HCT116 (cell line): ENCODE measurements at regions not wholly inside any gene's neighbourhood (a gene's known extent, or its start where the extent isn't known, plus 50 kb on each side); places are given as distances from the start of the nearest gene placed in this dataset.

Experiments
- ATAC-seq: fragments of 200-7000 bp; cut with Tn5 transposase; 2 replicates; pipeline ENCODE4 v1.9.1; 2020; ENCODE audit warnings: mild to moderate bottlenecking, moderate library complexity
- BruUV-seq: library from RNA; stranded (reverse); fragments of 400-500 nt; replicated peaks from 2 replicates; lab custom pipeline; 2021; lab: Mats Ljungman, UMichigan
- CTCF ChIA-PET: fragments of 300-600 bp; sonication (Branson Sonifier 250); formaldehyde crosslinking; loops from one replicate; lab custom pipeline; 2021; ENCODE audit warnings: antibody characterized with exemption; lab: Charles Lee
- POLR2A ChIA-PET: fragments of 300-600, 350-600 bp; sonication (Branson Sonifier 250); formaldehyde crosslinking; loops from one replicate; lab custom pipeline; 2021; ENCODE audit warnings: antibody characterized with exemption; lab: Charles Lee
- RAD21 ChIA-PET, 2 experiments: fragments of 300-600 bp; sonication (Branson Sonifier 250); formaldehyde crosslinking; loops; one replicate each; lab custom pipeline; 2023; ENCODE audit warnings: low total read pairs in 2 of 2; ENCODE audit not compliant: uncharacterized antibody in 2 of 2, unreplicated experiment in 2 of 2, low non-redundant PET in 1 of 2; lab: Charles Lee
- DNase-seq: peaks from one replicate; pipeline ENCODE4 v3.0.0-alpha.2; 2010; ENCODE audit warnings: low read depth, low spot score
- H2AFZ ChIP-seq: fragments of 200-600 bp; shearing (Covaris generic), sonication (generic); 2 replicates; pipeline ENCODE4 v1.6.1; 2017; ENCODE audit warnings: low read depth, mixed run types, mixed read lengths, antibody characterized with exemption, low read length; ENCODE audit not compliant: poor library complexity, severe bottlenecking
- H3K27ac ChIP-seq: 2 replicates; pipeline ENCODE4 v1.5.1; 2012; ENCODE audit warnings: low read depth, low read length
- H3K27me3 ChIP-seq: fragments of 200-600 bp; sonication (generic); 2 replicates; pipeline ENCODE4 v1.6.1; 2016; ENCODE audit warnings: mixed run types, low read length, mixed read lengths; ENCODE audit not compliant: insufficient read depth
- H3K36me3 ChIP-seq, 2 experiments: fragments of 200-500 bp in 1 of 2; fragments of 200-600 bp in 1 of 2; sonication (Bioruptor generic) in 1 of 2; sonication (generic) in 1 of 2; 2 replicates each; pipeline versions ENCODE4 v1.5.1 to v1.6.1; 2014 to 2016; ENCODE audit warnings: low read length in 2 of 2, inconsistent platforms in 1 of 2, mixed read lengths in 1 of 2, mixed run types in 1 of 2; ENCODE audit not compliant: insufficient read depth in 2 of 2, control insufficient read depth in 1 of 2
- H3K4me1 ChIP-seq, 2 experiments: fragments of 200-600 bp in 1 of 2; sonication (generic) in 1 of 2; 2 replicates each; pipeline versions ENCODE4 v1.5.1 to v1.6.1; 2012 to 2017; ENCODE audit warnings: low read length in 2 of 2, inconsistent platforms in 1 of 2, mild to moderate bottlenecking in 1 of 2, mixed read lengths in 1 of 2, mixed run types in 1 of 2, moderate library complexity in 1 of 2; ENCODE audit not compliant: insufficient read depth in 2 of 2, control insufficient read depth in 1 of 2
- H3K4me2 ChIP-seq: fragments of 200-600 bp; sonication (generic); 2 replicates; pipeline ENCODE4 v1.6.1; 2017; ENCODE audit warnings: mixed run types, low read length, mixed read lengths
- H3K4me3 ChIP-seq, 2 experiments: fragments of 200-600 bp in 1 of 2; sonication (generic) in 1 of 2; replicated peaks in 1 of 2; 2 replicates each; pipeline ENCODE4 v1.5.1; 2011 to 2016; ENCODE audit warnings: low read length in 2 of 2, control low read depth in 1 of 2, low read depth in 1 of 2, mild to moderate bottlenecking in 1 of 2, mixed read lengths in 1 of 2, mixed run types in 1 of 2
- H3K79me2 ChIP-seq: fragments of 200-600 bp; sonication (generic); 2 replicates; pipeline ENCODE4 v1.6.1; 2017; ENCODE audit warnings: mild to moderate bottlenecking, mixed run types, low read length, moderate library complexity, mixed read lengths; ENCODE audit not compliant: insufficient read depth
- H3K9ac ChIP-seq: fragments of 200-600 bp; sonication (generic); 2 replicates; pipeline ENCODE4 v1.6.1; 2016; ENCODE audit warnings: low read length, mixed read lengths
- H3K9me2 ChIP-seq: fragments of 200-600 bp; sonication (generic), shearing (Covaris generic); 2 replicates; pipeline ENCODE4 v1.6.1; 2017; ENCODE audit warnings: mixed run types, mild to moderate bottlenecking, moderate library complexity; ENCODE audit not compliant: insufficient read depth
- H3K9me3 ChIP-seq, 2 experiments: fragments of 200-500 bp in 1 of 2; fragments of 200-600 bp in 1 of 2; sonication (Bioruptor generic) in 1 of 2; sonication (generic) in 1 of 2; 2 replicates each; pipeline ENCODE4 v1.6.1; 2014 to 2017; ENCODE audit warnings: low read length in 2 of 2, mixed read lengths in 2 of 2, inconsistent platforms in 1 of 2, low read depth in 1 of 2, mild to moderate bottlenecking in 1 of 2, mixed run types in 1 of 2, moderate library complexity in 1 of 2; ENCODE audit not compliant: control insufficient read depth in 1 of 2, insufficient read depth in 1 of 2
- H4K20me1 ChIP-seq: fragments of 200-600 bp; sonication (generic), shearing (Covaris generic); 2 replicates; pipeline ENCODE4 v1.6.1; 2017; ENCODE audit warnings: mixed run types, mild to moderate bottlenecking, moderate library complexity; ENCODE audit not compliant: insufficient read depth
- ATF3 ChIP-seq: IDR thresholded peaks from 2 replicates; pipeline ENCODE4 v1.6.1; 2012
- CEBPB ChIP-seq: IDR thresholded peaks from 2 replicates; pipeline ENCODE4 v1.6.1; 2012; ENCODE audit warnings: low read depth
- EGR1 ChIP-seq: IDR thresholded peaks from 2 replicates; pipeline ENCODE4 v1.6.1; 2012; ENCODE audit warnings: low read depth
- EZH2 ChIP-seq: fragments of 200-600 bp; sonication (generic); IDR thresholded peaks from 2 replicates; pipeline ENCODE4 v1.6.1; 2017; ENCODE audit warnings: antibody characterized with exemption, mixed run types
- FOSL1 ChIP-seq: IDR thresholded peaks from 2 replicates; pipeline ENCODE4 v1.6.1; 2012; ENCODE audit warnings: low read depth
- JUND ChIP-seq: IDR thresholded peaks from 2 replicates; pipeline ENCODE4 v1.6.1; 2012
- POLR2AphosphoS5 ChIP-seq: IDR thresholded peaks from 2 replicates; pipeline ENCODE4 v1.6.1; 2011; ENCODE audit warnings: mild to moderate bottlenecking, low read depth, low read length, moderate library complexity
- RAD21 ChIP-seq: IDR thresholded peaks from 2 replicates; pipeline ENCODE4 v1.6.1; 2012; ENCODE audit warnings: low read depth, mild to moderate bottlenecking
- SP1 ChIP-seq: IDR thresholded peaks from 2 replicates; pipeline ENCODE4 v1.6.1; 2012; ENCODE audit warnings: low read depth
- SRF ChIP-seq: IDR thresholded peaks from 2 replicates; pipeline ENCODE4 v1.6.1; 2012; ENCODE audit warnings: low read depth
- TCF7L2 ChIP-seq: IDR thresholded peaks from 2 replicates; pipeline ENCODE4 v1.7.0; 2011; ENCODE audit warnings: borderline replicate concordance, inconsistent platforms; ENCODE audit not compliant: insufficient read depth, insufficient read length; ENCODE audit errors: extremely low read depth
- YY1 ChIP-seq: IDR thresholded peaks from 2 replicates; pipeline ENCODE4 v1.6.1; 2011; ENCODE audit warnings: low read length, low read depth, moderate library complexity, mild to moderate bottlenecking; ENCODE audit not compliant: insufficient replicate concordance; ENCODE audit errors: extremely low read depth
- ZFX ChIP-seq: fragments of 450-650 bp; IDR thresholded peaks from 2 replicates; pipeline ENCODE4 v1.6.1; 2017
- ZNF274 ChIP-seq: fragments of 200-500 bp; sonication (Bioruptor generic); IDR thresholded peaks from 2 replicates; pipeline ENCODE4 v1.6.1; 2014; ENCODE audit warnings: mild to moderate bottlenecking, low read depth, low read length, inconsistent platforms
- intact Hi-C: fragments of 100-400 bp; cut with micrococcal nuclease; formaldehyde crosslinking; loops from 2 replicates; pipeline ENCODE4 v1.10.0; 2022
- TF ChIP-seq, protein P1 (sequence below): IDR thresholded peaks from 2 replicates; pipeline ENCODE4 v1.6.1; 2012; ENCODE audit warnings: low read depth
- TF ChIP-seq, protein P2 (sequence below): IDR thresholded peaks from 2 replicates; pipeline ENCODE4 v1.6.1; 2011; ENCODE audit warnings: mild to moderate bottlenecking, low read length, moderate library complexity; ENCODE audit not compliant: insufficient replicate concordance; ENCODE audit errors: extremely low read depth

- no peaks in the 10 kb centered on the region for H4K20me1 ChIP-seq
- no peaks in the 10 kb centered on the region for H3K36me3 ChIP-seq
- H3K79me2 ChIP-seq, result no peaks in the 10 kb centered on the region
- no peaks in the 10 kb centered on the region for H3K4me1 ChIP-seq
- no peak overlapping the region for H3K27ac ChIP-seq
- H3K27me3 ChIP-seq, result no peaks in the 10 kb centered on the region
- no peak overlapping the region for H3K4me3 ChIP-seq
- ChIA-PET POLR2A (no interaction called here), RAD21 (no interaction called here), CTCF (no interaction called here)
- ATAC-seq (no peak), DNase-seq (no peak)
- intact Hi-C loops, result no loop called here
- no peak for TF ChIP-seq FOSL1
- TF ChIP-seq JUND, result no peak
- TF ChIP-seq EZH2, result no peak
- no peak for TF ChIP-seq POLR2AphosphoS5
- TF ChIP-seq SRF, result no peak
- TF ChIP-seq EGR1, result no peak
- TF ChIP-seq SP1, result no peak
- no peak for TF ChIP-seq TCF7L2
- TF ChIP-seq RAD21, result no peak
- no peak for TF ChIP-seq CEBPB
- TF ChIP-seq ZNF274, result no peak
- TF ChIP-seq ZFX, result no peak
- no peak for TF ChIP-seq ATF3
- TF ChIP-seq, protein P1, sequence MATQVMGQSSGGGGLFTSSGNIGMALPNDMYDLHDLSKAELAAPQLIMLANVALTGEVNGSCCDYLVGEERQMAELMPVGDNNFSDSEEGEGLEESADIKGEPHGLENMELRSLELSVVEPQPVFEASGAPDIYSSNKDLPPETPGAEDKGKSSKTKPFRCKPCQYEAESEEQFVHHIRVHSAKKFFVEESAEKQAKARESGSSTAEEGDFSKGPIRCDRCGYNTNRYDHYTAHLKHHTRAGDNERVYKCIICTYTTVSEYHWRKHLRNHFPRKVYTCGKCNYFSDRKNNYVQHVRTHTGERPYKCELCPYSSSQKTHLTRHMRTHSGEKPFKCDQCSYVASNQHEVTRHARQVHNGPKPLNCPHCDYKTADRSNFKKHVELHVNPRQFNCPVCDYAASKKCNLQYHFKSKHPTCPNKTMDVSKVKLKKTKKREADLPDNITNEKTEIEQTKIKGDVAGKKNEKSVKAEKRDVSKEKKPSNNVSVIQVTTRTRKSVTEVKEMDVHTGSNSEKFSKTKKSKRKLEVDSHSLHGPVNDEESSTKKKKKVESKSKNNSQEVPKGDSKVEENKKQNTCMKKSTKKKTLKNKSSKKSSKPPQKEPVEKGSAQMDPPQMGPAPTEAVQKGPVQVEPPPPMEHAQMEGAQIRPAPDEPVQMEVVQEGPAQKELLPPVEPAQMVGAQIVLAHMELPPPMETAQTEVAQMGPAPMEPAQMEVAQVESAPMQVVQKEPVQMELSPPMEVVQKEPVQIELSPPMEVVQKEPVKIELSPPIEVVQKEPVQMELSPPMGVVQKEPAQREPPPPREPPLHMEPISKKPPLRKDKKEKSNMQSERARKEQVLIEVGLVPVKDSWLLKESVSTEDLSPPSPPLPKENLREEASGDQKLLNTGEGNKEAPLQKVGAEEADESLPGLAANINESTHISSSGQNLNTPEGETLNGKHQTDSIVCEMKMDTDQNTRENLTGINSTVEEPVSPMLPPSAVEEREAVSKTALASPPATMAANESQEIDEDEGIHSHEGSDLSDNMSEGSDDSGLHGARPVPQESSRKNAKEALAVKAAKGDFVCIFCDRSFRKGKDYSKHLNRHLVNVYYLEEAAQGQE, result no peak
- no peak for TF ChIP-seq YY1
- TF ChIP-seq, protein P2, sequence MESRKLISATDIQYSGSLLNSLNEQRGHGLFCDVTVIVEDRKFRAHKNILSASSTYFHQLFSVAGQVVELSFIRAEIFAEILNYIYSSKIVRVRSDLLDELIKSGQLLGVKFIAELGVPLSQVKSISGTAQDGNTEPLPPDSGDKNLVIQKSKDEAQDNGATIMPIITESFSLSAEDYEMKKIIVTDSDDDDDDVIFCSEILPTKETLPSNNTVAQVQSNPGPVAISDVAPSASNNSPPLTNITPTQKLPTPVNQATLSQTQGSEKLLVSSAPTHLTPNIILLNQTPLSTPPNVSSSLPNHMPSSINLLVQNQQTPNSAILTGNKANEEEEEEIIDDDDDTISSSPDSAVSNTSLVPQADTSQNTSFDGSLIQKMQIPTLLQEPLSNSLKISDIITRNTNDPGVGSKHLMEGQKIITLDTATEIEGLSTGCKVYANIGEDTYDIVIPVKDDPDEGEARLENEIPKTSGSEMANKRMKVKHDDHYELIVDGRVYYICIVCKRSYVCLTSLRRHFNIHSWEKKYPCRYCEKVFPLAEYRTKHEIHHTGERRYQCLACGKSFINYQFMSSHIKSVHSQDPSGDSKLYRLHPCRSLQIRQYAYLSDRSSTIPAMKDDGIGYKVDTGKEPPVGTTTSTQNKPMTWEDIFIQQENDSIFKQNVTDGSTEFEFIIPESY, result no peak
- no TSS peak for BruUV-seq
- no peaks in the 10 kb centered on the region for H3K9me3 ChIP-seq
- H2AFZ ChIP-seq, result no peak overlapping the region
- no peak overlapping the region for H3K9ac ChIP-seq
- H3K4me2 ChIP-seq, result no peak overlapping the region
- H3K9me2 ChIP-seq, result no peaks in the 10 kb centered on the region
Observed at GRCh38 chr7:113805976-113806375, 112.8 kb downstream of the PPP1R3A start.
